HUDEP-2 (cell line): ENCODE measurements at regions not wholly inside any gene's neighbourhood (a gene's known extent, or its start where the extent isn't known, plus 50 kb on each side); places are given as distances from the start of the nearest gene placed in this dataset.
"Not testable (repeated sequence)": the region's sequence is repeated elsewhere in the genome, so short reads cannot be mapped to it uniquely, and the experiment has no call there.

ENCODE experiments used
- DNase-seq, 76 experiments: peaks; one replicate each; lab custom pipeline; 2025; ENCODE audit not compliant: unreplicated experiment in 76 of 76; lab: John Stamatoyannopoulos, UW

- no peak for DNase-seq
Observed at GRCh38 chr7:9407816-9408215, 974.4 kb downstream of the NXPH1 start.

DNA sequence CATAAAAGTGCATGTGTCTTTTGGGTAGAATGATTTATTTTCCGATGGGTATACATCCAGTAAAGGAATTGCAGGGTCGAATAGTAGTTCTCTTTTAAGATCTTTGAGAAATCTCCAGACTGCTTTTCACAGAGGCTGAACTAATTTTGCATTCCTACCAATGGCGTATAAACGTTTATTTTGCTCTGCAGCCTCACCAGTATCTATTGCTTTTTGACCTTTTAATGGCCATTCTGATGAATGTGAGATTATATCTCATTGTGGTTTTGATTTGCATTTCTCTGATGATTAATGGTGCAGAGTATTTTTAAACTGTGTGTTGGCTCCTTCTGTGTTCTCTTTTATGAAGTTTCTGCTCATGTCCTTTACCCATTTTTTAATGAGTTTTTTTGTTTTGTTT lies 1020.1 kb downstream of the NXPH1 start:
- DNase-seq: no peak

DNA sequence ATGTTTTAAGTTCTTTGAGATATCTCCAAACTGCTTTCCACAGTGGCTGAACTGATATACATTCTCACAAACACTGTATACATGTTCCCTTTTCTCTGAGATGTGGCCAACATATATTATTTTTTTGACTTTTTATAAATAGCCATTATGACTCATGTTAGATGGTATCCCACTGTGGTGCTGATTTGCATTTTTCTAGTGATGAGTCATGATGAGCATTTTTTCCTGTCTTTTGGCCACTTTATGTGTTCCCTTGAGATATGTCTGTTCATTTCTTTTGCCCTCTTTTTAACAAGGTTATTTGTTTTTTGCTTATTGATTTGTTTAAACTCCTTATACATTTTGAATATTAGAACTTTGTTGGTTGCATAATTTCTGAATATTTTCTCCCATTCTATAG lies 1055.1 kb downstream of the NXPH1 start:
- no peak for DNase-seq

DNA sequence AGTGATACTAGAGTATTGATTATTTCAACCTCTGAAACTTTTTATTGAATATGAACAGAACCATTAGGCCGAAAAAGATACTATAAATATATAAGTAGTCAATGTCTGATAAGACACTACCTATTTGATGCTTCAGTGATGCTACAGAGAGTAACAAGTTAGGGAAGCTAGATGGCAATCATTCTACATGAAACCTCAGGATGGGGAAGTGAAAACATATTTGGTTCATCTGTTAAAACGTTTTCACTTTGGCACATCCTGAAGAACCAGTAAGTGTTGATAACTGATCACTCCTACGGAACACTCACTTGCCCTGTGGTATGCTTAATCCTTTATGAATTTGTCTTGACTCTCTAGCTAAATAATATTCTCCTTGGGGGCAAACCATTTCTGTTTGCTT lies 1064.9 kb downstream of the NXPH1 start:
- DNase-seq: no peak

DNA sequence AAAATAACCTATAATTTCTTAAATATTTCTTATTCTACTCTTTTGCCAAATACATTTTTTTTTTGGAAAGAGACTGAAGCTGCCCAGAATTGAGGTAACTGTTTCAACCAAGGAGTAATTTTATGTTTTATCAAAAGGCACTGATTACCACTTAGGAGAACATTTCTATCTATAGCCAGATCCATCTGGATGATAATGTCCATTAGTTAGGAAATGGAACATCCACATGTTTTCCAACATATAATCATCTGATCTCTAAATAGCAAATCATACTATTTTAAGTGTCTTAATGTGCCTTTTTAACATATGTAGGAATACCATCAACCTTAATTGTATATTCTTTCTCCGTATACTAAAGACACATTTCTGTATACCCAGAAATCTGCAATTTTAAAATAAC lies 1068.9 kb downstream of the NXPH1 start:
- no peak for DNase-seq

DNA sequence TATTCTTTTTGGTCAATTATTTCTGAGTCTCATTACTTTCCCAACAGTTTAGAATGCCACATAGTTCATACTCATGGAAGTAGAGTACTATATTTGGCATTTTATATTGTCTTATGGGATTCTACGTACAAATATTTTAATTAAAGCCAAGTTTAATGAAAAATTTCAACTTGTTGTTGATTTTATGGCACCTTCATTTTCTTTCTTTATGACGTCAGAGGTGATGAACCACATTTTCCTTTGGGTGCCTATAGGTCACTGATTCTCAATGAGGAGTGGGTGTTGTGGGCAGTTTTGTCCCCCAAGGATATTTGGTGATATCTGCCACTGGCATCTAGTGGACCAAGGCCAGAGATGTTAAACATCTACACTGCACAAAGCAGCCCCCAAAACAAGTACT lies 1071.3 kb downstream of the NXPH1 start:
- no peak for DNase-seq

- DNase-seq: no peak
Observed at GRCh38 chr7:9505516-9505915, 1072.1 kb downstream of the NXPH1 start.

DNA sequence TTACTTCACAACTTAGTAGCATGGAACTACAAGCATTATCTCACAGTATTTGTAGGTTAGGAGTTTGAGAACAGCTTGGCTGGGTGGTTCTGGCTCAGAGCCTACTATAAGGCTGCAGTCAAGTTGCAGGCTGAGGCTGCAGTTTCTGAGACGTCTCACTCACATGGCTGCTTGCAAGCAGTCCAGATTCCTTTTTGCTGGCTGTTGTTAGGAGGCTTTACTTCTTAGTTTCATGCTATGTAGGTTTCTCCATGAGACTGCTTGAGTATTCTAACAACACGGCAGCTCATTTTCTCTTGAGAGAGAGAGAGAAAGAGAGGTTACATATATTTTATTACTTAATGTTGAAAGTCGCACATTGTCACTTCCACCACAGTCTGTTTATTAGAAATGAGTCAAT lies 1073.9 kb downstream of the NXPH1 start:
- no peak for DNase-seq

GRCh38 chr7:9516662-9517061 lies 1083.3 kb downstream of the NXPH1 start:
- no peak for DNase-seq

- no peak for DNase-seq
Observed at GRCh38 chr7:9523579-9523978, 1090.2 kb downstream of the NXPH1 start.

- not testable (repeated sequence) for DNase-seq
Observed at GRCh38 chr7:9552431-9552830, 1119.0 kb downstream of the NXPH1 start.

DNA sequence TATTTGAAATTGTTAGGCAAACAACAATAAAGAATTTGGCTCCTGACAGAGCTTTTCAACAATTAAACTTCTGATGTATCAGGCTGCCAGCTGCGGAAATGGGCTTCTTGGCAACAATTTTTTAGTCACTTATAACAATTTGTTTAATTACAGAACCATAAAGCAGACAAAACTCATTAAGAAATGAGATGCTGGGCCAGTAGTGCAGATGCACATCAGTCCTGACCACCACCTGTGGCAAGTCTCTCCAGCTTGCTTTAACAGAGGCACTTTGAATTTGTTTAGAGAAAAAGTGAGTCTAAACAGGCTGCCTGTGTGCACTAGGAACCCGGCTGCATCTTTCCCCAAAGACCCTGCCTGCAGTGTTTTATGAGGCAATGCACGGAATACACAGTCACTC lies 1124.4 kb downstream of the NXPH1 start:
- DNase-seq: no peak

DNA sequence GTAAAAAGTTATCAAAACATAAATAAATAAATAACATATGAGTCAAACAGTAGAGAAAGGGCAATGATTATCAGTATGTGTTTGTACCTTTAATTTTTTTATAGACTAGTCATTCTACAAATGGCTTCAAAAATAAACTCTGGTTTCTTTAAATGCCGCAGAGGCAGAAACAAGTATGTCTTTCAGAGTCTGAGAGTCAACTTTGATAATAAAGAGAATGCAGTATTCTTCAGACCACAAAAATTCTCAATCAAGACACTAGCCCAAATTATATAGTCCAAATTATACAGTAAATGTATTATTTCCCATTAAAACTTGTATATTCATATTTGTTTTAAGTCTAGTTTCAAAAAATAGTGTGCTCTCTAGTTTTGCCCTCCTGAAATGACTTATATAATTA lies 1142.3 kb downstream of the NXPH1 start:
- no peak for DNase-seq

DNA sequence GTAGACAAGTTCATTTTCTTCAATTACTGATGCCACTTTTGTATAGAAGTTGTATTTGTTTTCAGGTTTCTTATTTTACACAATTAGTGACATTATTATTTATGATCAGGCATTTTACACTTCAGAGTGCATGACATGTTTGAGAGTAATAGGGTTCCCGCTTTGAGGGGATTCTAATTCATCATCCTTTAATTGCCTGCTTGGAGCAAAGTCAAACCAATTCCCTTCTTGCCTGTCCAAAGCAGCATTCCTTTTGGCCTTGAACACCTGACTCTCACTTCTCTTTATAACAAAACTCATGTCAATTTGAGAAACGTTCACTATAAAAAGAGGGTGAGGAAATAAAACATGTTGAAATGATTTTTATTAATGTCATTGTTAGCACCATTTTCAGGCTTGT lies 1149.4 kb downstream of the NXPH1 start:
- no peak for DNase-seq

DNA sequence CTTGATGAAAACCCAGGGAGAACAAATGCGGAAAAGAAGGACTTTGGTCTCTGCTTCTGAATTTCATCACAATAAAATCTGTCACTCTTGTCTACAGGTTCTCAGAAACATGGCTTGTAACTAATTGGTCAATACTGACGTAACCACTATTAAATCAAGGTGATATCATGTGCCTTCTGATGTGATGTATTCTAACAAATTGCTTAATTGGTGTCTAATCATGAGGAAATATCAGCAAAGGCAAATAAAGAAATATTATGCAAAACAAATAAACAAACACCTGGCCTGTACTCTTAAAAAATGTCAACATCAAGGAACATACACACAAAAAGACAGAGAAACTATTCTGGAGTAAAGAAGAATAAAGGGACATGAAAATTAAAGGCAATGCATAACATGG lies 1165.0 kb downstream of the NXPH1 start:
- DNase-seq: no peak

DNA sequence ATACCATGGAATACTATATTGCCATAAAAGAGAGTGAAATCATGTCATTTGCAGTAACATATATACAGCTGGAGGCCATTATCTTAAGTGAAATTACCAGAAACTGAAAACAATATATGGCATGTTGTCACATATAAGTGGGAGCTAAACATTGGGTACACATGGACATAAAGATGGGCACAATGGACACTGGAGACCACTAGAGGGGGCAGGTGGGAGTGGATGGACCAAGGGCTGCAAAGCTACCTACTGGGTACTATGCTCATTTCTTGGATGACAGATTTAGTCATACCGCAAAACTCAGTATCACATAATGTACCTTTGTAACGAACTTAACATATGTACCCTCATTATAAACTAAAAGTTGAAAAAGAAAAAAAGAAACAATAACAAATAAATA lies 1167.6 kb downstream of the NXPH1 start:
- DNase-seq: no peak

DNA sequence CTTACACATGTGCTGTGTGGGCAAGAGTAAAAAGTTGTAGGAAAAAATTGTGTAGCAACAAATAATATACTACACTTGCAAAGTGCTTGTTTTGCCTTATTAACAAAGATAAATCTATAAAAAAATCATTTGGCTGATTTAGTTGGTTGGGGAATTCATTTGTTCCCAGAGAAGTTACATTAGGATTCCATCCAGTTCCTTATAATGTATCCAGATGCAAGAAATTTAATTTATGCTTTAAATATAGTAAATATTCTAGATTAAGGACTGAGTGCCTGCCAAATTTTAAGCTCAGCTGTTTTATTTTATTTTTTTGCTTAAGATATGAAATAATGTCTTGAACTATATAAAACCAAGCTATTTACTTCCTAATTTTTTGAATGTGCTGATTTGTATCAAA lies 1169.9 kb downstream of the NXPH1 start:
- no peak for DNase-seq

GRCh38 chr7:9608560-9608959 lies 1175.2 kb downstream of the NXPH1 start:
- no peak for DNase-seq

GRCh38 chr7:9620899-9621298 lies 1187.5 kb downstream of the NXPH1 start:
- not testable (repeated sequence) for DNase-seq

- DNase-seq: not testable (repeated sequence)
Observed at GRCh38 chr7:9621306-9621902, 1188.0 kb downstream of the NXPH1 start.

GRCh38 chr7:9621927-9622326 lies 1188.5 kb downstream of the NXPH1 start:
- DNase-seq: no peak

DNA sequence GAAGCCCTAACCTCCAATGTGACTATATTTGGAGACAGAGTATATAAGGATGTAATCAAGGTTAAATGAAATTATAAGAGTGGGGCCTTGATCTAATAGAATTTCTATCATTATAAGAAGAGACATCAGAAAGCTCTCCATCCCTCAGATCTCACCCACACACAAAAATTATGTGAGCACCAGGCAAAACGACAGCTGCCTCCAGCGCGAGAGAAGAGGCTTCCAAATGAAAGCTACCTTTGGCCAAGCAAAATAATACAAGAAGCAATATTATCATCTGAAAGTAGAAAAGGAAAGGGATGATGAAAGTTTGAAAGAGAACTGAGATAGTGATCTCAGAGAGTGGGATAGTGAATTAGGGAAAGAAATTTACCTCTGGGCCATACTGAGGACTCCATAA lies 1192.5 kb downstream of the NXPH1 start:
- no peak for DNase-seq

DNA sequence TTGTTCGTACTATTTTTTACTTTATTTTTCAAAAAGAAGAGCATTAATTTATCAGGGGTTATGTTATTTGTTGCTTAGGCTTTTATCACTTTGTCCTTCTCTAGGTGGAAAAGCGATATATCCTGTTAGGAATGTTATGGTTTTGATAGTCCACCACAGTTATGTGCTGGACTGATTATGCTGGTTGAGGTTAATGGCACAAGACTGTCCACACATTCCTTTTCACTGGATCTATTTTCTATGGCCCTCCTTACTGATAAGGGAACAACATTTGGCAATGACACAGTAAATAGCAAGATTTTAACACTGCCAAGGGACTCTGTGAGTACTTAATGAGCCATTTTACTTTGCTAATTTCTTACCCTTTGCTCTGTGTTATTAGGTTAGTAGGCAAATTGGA lies 1212.3 kb downstream of the NXPH1 start:
- DNase-seq: no peak
